Hepatocyte (in vitro differentiated cells): ENCODE measurements at regions not wholly inside any gene's neighbourhood (a gene's known extent, or its start where the extent isn't known, plus 50 kb on each side); places are given as distances from the start of the nearest gene placed in this dataset.

Source experiments
- EZH2 ChIP-seq: fragments of 200-600 bp; sonication (generic); IDR thresholded peaks from 2 replicates; pipeline ENCODE4 v1.6.1; 2016; ENCODE audit warnings: antibody characterized with exemption, mild to moderate bottlenecking, borderline replicate concordance
- EZH2phosphoT487 ChIP-seq: fragments of 200-600 bp; sonication (generic); IDR thresholded peaks from one replicate; pipeline ENCODE4 v1.6.1; 2018; ENCODE audit warnings: antibody characterized with exemption, mild to moderate bottlenecking, low read depth, moderate library complexity; ENCODE audit not compliant: unreplicated experiment, severe bottlenecking
- TF ChIP-seq, protein P1 (sequence below): fragments of 200-600 bp; sonication (generic); IDR thresholded peaks from 2 replicates; pipeline ENCODE4 v1.5.1; 2016; ENCODE audit warnings: antibody characterized with exemption, mild to moderate bottlenecking; ENCODE audit not compliant: poor library complexity

DNA sequence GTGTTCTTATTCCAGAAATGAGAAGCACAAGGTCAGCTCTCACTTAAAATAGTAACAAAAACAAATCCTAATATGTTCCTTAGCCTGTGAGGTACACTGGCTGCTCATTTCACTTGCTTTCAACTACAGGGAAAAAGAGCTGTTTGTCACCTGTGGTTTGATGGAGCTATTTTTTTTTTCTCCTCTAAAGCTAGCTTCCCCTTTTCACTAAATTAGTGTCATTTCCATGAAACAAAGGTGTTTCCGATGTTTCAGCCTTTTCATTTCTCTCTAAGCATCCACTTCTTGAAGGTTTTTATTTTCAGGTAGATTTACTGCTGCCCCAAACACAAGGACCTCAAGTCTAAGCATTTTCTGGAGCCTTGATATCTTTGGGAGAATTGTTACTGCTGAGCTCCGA, 148.6 kb downstream of the RBMX2 start:
- TF ChIP-seq, protein P1, sequence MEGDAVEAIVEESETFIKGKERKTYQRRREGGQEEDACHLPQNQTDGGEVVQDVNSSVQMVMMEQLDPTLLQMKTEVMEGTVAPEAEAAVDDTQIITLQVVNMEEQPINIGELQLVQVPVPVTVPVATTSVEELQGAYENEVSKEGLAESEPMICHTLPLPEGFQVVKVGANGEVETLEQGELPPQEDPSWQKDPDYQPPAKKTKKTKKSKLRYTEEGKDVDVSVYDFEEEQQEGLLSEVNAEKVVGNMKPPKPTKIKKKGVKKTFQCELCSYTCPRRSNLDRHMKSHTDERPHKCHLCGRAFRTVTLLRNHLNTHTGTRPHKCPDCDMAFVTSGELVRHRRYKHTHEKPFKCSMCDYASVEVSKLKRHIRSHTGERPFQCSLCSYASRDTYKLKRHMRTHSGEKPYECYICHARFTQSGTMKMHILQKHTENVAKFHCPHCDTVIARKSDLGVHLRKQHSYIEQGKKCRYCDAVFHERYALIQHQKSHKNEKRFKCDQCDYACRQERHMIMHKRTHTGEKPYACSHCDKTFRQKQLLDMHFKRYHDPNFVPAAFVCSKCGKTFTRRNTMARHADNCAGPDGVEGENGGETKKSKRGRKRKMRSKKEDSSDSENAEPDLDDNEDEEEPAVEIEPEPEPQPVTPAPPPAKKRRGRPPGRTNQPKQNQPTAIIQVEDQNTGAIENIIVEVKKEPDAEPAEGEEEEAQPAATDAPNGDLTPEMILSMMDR = no peak
- TF ChIP-seq EZH2phosphoT487 (no peak), EZH2 (no peak)
